PC-9 (cell line): ENCODE measurements at regions not wholly inside any gene's neighbourhood (a gene's known extent, or its start where the extent isn't known, plus 50 kb on each side); places are given as distances from the start of the nearest gene placed in this dataset.

ENCODE experiments used
- BruUV-seq: library from RNA; stranded (reverse); fragments of 400-500 nt; replicated peaks from 2 replicates; lab custom pipeline; 2021; lab: Mats Ljungman, UMichigan
- CTCF ChIA-PET: fragments of 300-600 bp; sonication (Branson Sonifier 250); formaldehyde crosslinking; loops from one replicate; lab custom pipeline; 2022; ENCODE audit warnings: antibody characterized with exemption; lab: Charles Lee
- POLR2A ChIA-PET: fragments of 300-600 bp; sonication (Branson Sonifier 250); formaldehyde crosslinking; loops from one replicate; lab custom pipeline; 2022; ENCODE audit warnings: antibody characterized with exemption; ENCODE audit not compliant: unreplicated experiment; lab: Charles Lee
- DNase-seq, 2 experiments: peaks; one replicate each; pipeline versions ENCODE4 v3.0.0 to v3.0.0-alpha.2; 2015 to 2022; ENCODE audit warnings: mixed read lengths in 1 of 2
- H2AFZ ChIP-seq: fragments of 200-600 bp; sonication (generic); 2 replicates; pipeline ENCODE4 v1.8.1; 2017; ENCODE audit warnings: antibody characterized with exemption
- H3F3A ChIP-seq: fragments of 200-600 bp; sonication (generic); 2 replicates; pipeline ENCODE4 v1.8.1; 2017; ENCODE audit warnings: antibody characterized with exemption, mild to moderate bottlenecking, low read depth; ENCODE audit not compliant: insufficient read depth
- H3K27ac ChIP-seq: fragments of 200-600 bp; sonication (generic); 2 replicates; pipeline ENCODE4 v1.6.1; 2016; ENCODE audit warnings: mixed run types
- H3K27me3 ChIP-seq: fragments of 200-600 bp; sonication (generic); 2 replicates; pipeline ENCODE4 v1.6.1; 2016; ENCODE audit warnings: low read depth, mixed run types; ENCODE audit not compliant: insufficient read depth
- H3K36me3 ChIP-seq: fragments of 200-600 bp; sonication (generic); 2 replicates; pipeline ENCODE4 v1.6.1; 2016; ENCODE audit warnings: low read depth, mixed run types
- H3K4me1 ChIP-seq: fragments of 200-600 bp; sonication (generic); replicated peaks from 2 replicates; pipeline ENCODE4 v1.6.1; 2016; ENCODE audit warnings: mixed run types; ENCODE audit not compliant: insufficient read depth
- H3K4me2 ChIP-seq: fragments of 200-600 bp; sonication (generic); 2 replicates; pipeline ENCODE4 v1.6.1; 2017; ENCODE audit warnings: mixed run types
- H3K4me3 ChIP-seq: fragments of 200-600 bp; sonication (generic); 2 replicates; pipeline ENCODE4 v1.6.1; 2016; ENCODE audit warnings: mixed run types
- H3K79me2 ChIP-seq: fragments of 200-600 bp; sonication (generic); 2 replicates; pipeline ENCODE4 v1.6.1; 2017; ENCODE audit warnings: low read depth, mixed run types
- H3K9me2 ChIP-seq: fragments of 200-600 bp; sonication (generic); 2 replicates; pipeline ENCODE4 v1.8.1; 2017; ENCODE audit warnings: mild to moderate bottlenecking; ENCODE audit not compliant: insufficient read depth
- H3K9me3 ChIP-seq: fragments of 200-600 bp; sonication (generic); 2 replicates; pipeline ENCODE4 v1.8.1; 2016; ENCODE audit warnings: low read depth; ENCODE audit not compliant: insufficient read depth
- H4K20me1 ChIP-seq: fragments of 200-600 bp; sonication (generic); 2 replicates; pipeline ENCODE4 v1.8.1; 2017; ENCODE audit not compliant: insufficient read depth
- CTCF ChIP-seq: fragments of 200-600 bp; sonication (generic); conservative IDR thresholded peaks from 2 replicates; pipeline ENCODE4 v1.6.1; 2017; ENCODE audit warnings: mixed run types, antibody characterized with exemption, mild to moderate bottlenecking, moderate library complexity
- EZH2 ChIP-seq: fragments of 200-600 bp; sonication (generic); IDR thresholded peaks from 2 replicates; pipeline ENCODE4 v1.8.0; 2017; ENCODE audit warnings: antibody characterized with exemption, low read depth
- intact Hi-C: fragments of 100-400 bp; cut with micrococcal nuclease; formaldehyde crosslinking; loops from one replicate; pipeline ENCODE4 v1.10.0; 2022; ENCODE audit not compliant: unreplicated experiment

- Histone ChIP-seq H2AFZ (no peak overlapping the region), H3K9me2 (no peaks in the 10 kb centered on the region), H4K20me1 (no peaks in the 10 kb centered on the region), H3K27ac (no peak overlapping the region), H3K9me3 (no peaks in the 10 kb centered on the region), H3K4me3 (no peak overlapping the region), H3K4me1 (no peaks in the 10 kb centered on the region), H3K36me3 (no peaks in the 10 kb centered on the region), H3K27me3 (peaks cover 53% of the 10 kb centered on the region), H3K79me2 (no peaks in the 10 kb centered on the region), H3K4me2 (no peak overlapping the region), H3F3A (no peaks in the 10 kb centered on the region)
- intact Hi-C loops, result no loop called here
- no peak for TF ChIP-seq EZH2
- no peak for TF ChIP-seq CTCF
- no TSS peak for BruUV-seq
- ChIA-PET CTCF (no interaction called here), POLR2A (no interaction called here)
- DNase-seq, result no peak
Observed at GRCh38 chr1:5271264-5271663, 616.9 kb downstream of the AJAP1 start.

- Histone ChIP-seq H3F3A (no peaks in the 10 kb centered on the region), H4K20me1 (no peaks in the 10 kb centered on the region), H3K9me2 (no peaks in the 10 kb centered on the region), H3K27ac (no peak overlapping the region), H3K4me3 (no peak overlapping the region), H3K79me2 (no peaks in the 10 kb centered on the region), H3K9me3 (no peaks in the 10 kb centered on the region), H3K4me1 (no peaks in the 10 kb centered on the region), H3K4me2 (no peak overlapping the region), H3K36me3 (no peaks in the 10 kb centered on the region), H2AFZ (no peak overlapping the region), H3K27me3 (peaks cover 63% of the 10 kb centered on the region)
- TF ChIP-seq CTCF, result no peak
- no peak for TF ChIP-seq EZH2
- ChIA-PET CTCF (no interaction called here), POLR2A (no interaction called here)
- BruUV-seq, result no TSS peak
- intact Hi-C loops, result no loop called here
- no peak for DNase-seq
Observed at GRCh38 chr1:5269901-5270300, 615.5 kb downstream of the AJAP1 start.

GRCh38 chr1:5267603-5268235 lies 613.3 kb downstream of the AJAP1 start:
- Histone ChIP-seq H4K20me1 (no peaks in the 10 kb centered on the region), H3K9me2 (no peaks in the 10 kb centered on the region), H3K4me1 (no peaks in the 10 kb centered on the region), H3K9me3 (no peaks in the 10 kb centered on the region), H3K79me2 (no peaks in the 10 kb centered on the region), H3F3A (no peaks in the 10 kb centered on the region), H3K4me3 (no peak overlapping the region), H3K27ac (no peak overlapping the region), H3K4me2 (no peak overlapping the region), H3K36me3 (no peaks in the 10 kb centered on the region), H3K27me3 (peaks cover 56% of the 10 kb centered on the region), H2AFZ (no peak overlapping the region)
- intact Hi-C loops, result no loop called here
- TF ChIP-seq CTCF (no peak), EZH2 (no peak)
- ChIA-PET POLR2A (no interaction called here), CTCF (no interaction called here)
- BruUV-seq, result no TSS peak
- no peak for DNase-seq
